GM12864 (cell line): ENCODE measurements at regions not wholly inside any gene's neighbourhood (a gene's known extent, or its start where the extent isn't known, plus 50 kb on each side); places are given as distances from the start of the nearest gene placed in this dataset.

Experiments used
- DNase-seq: peaks from one replicate; pipeline ENCODE4 v3.0.0-alpha.2; 2011; ENCODE audit warnings: low read depth
- H3K4me3 ChIP-seq: 2 replicates; pipeline ENCODE4 v1.5.1; 2011; ENCODE audit warnings: mild to moderate bottlenecking, low read depth, low read length, control low read depth
- CTCF ChIP-seq: IDR thresholded peaks from 2 replicates; pipeline ENCODE4 v1.5.1; 2011; ENCODE audit warnings: low read depth, mild to moderate bottlenecking, moderate library complexity, low read length, control low read depth, inconsistent platforms; ENCODE audit errors: missing control alignments

GRCh38 chr4:184575306-184575705, 73.9 kb downstream of the CASP3 start:
- no peak for TF ChIP-seq CTCF
- DNase-seq = no peak
- no peak overlapping the region for H3K4me3 ChIP-seq

GRCh38 chr4:184574861-184575260, 74.4 kb downstream of the CASP3 start:
- DNase-seq = no peak
- TF ChIP-seq CTCF = no peak
- H3K4me3 ChIP-seq = no peak overlapping the region

GRCh38 chr4:184573701-184574100, 75.5 kb downstream of the CASP3 start:
- DNase-seq = no peak
- TF ChIP-seq CTCF = no peak
- H3K4me3 ChIP-seq = no peak overlapping the region

- H3K4me3 ChIP-seq = no peak overlapping the region
- TF ChIP-seq CTCF = no peak
- DNase-seq = no peak
These were observed 80.5 kb downstream of the CASP3 start for GRCh38 chr4:184568770-184569169.

- H3K4me3 ChIP-seq = no peak overlapping the region
- TF ChIP-seq CTCF = no peak
- DNase-seq = no peak
These were observed 85.6 kb downstream of the CASP3 start for GRCh38 chr4:184563621-184564020.

GRCh38 chr4:184558996-184559395, 84.6 kb upstream of the IRF2 start:
- TF ChIP-seq CTCF = no peak
- no peak overlapping the region for H3K4me3 ChIP-seq
- DNase-seq = no peak

GRCh38 chr4:184553891-184554290, 79.5 kb upstream of the IRF2 start:
- DNase-seq = no peak
- H3K4me3 ChIP-seq = no peak overlapping the region
- no peak for TF ChIP-seq CTCF
